ENCODE measurements at regions not wholly inside any gene's neighbourhood (a gene's known extent, or its start where the extent isn't known, plus 50 kb on each side); places are given as distances from the start of the nearest gene placed in this dataset.

DNA sequence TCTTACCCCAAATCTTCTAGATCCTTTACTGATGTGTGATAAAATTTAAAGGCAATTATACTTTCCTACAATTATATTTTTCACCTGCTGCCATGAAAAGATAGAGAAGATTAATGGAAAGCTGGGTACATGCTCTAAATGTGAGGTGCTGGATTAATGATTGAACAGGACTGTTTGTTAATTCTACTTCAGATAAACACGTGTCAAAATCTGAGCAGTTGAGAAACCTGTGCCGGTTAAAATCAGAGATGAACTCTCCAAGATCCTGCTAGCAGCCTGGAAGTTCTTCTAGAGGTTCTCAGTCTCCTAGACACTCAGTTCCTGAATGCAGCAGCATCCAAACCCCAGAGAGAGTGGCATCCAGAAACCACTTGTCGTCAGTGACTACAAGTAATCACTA lies 69.2 kb downstream of the INHBA start:
- Mint-ChIP-seq H3K4me1 (no peaks in the 10 kb centered on the region), H3K4me3 (no peak overlapping the region), H3K27me3 (no peaks in the 10 kb centered on the region), H3K36me3 (ENCODE audit: low read depth) (no peaks in the 10 kb centered on the region), H3K27ac (no peak overlapping the region), H3K9me3 (peaks cover 4% of the 10 kb centered on the region)
- ATAC-seq (replicated peaks) = no peak

- Mint-ChIP-seq H3K4me3 (no peak overlapping the region), H3K36me3 (ENCODE audit: low read depth) (no peaks in the 10 kb centered on the region), H3K9me3 (peaks cover 4% of the 10 kb centered on the region), H3K4me1 (no peaks in the 10 kb centered on the region), H3K27me3 (no peaks in the 10 kb centered on the region), H3K27ac (no peak overlapping the region)
- peak; percentile 70 for ATAC-seq (replicated peaks)
Measured at GRCh38 chr7:41630741-41631140, 72.1 kb downstream of the INHBA start.

GRCh38 chr7:41629711-41630111 lies 73.2 kb downstream of the INHBA start:
- Mint-ChIP-seq H3K27ac (no peak overlapping the region), H3K36me3 (ENCODE audit: low read depth) (no peaks in the 10 kb centered on the region), H3K27me3 (no peaks in the 10 kb centered on the region), H3K4me3 (no peak overlapping the region), H3K4me1 (no peaks in the 10 kb centered on the region), H3K9me3 (peaks cover 4% of the 10 kb centered on the region)
- no peak for ATAC-seq (replicated peaks)

GRCh38 chr7:41628901-41629300 lies 74.0 kb downstream of the INHBA start:
- H3K36me3 Mint-ChIP-seq (ENCODE audit: low read depth) = no peaks in the 10 kb centered on the region
- no peak overlapping the region for H3K4me3 Mint-ChIP-seq
- H3K27me3 Mint-ChIP-seq = no peaks in the 10 kb centered on the region
- peaks cover 4% of the 10 kb centered on the region for H3K9me3 Mint-ChIP-seq
- no peak overlapping the region for H3K27ac Mint-ChIP-seq
- H3K4me1 Mint-ChIP-seq = no peaks in the 10 kb centered on the region
- ATAC-seq (replicated peaks) = peak; percentile 80

DNA sequence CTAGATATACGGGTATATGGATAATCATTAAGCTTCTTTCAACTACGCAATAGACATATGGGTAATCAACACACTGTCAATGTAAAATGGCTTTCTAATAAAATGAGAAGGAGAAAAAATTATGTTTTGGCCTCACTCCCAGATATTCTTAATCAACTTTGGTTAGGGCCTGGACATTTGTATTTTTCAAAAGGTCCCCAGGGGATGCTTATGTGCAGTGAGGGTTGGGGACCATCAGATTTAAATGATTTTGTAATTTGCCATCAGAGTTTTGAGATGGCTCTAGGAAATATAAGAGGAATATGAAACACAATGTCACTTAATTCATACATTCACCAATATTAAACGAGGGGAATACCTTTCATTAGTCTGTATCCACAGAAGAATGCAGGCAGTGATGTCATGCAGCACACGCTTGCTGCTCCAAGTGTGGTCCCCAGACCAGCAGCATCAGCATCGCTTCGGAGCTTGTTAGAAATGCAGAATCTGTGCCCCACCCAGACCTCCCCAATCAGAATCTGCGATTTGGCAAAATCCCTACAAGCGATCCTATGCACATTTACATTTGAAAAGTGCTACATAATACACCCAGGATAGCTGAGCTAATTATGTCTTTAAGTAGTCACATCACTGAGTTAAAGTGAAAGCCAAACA lies 75.1 kb downstream of the INHBA start:
- Mint-ChIP-seq H3K4me3 (no peak overlapping the region), H3K4me1 (no peaks in the 10 kb centered on the region), H3K9me3 (peaks cover 4% of the 10 kb centered on the region), H3K36me3 (ENCODE audit: low read depth) (no peaks in the 10 kb centered on the region), H3K27ac (no peak overlapping the region), H3K27me3 (no peaks in the 10 kb centered on the region)
- ATAC-seq (replicated peaks) = no peak

DNA sequence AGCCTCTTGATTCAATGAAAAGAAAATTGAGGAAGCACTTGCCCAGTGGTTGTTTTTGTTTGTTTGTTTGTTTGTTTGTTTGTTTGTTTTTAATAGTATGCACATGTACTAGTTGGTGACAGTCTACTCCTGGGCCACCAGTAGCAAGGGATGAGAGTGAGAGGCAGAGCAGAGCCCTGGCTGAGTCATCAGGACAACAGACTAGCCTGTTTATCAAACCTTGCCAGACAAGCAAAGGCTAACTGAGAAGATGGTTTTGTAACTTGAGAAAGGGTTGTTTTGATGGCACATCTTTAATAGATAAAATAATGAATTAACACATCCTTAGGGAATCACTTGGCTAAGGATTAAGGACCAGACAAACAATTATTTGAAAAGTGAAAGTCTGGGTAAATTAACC lies 78.1 kb downstream of the INHBA start:
- no peaks in the 10 kb centered on the region for H3K27me3 Mint-ChIP-seq
- no peaks in the 10 kb centered on the region for H3K36me3 Mint-ChIP-seq (ENCODE audit: low read depth)
- H3K4me1 Mint-ChIP-seq = no peaks in the 10 kb centered on the region
- no peak for ATAC-seq (replicated peaks)
- H3K9me3 Mint-ChIP-seq = peaks cover 11% of the 10 kb centered on the region
- no peak overlapping the region for H3K27ac Mint-ChIP-seq
- no peak overlapping the region for H3K4me3 Mint-ChIP-seq

GRCh38 chr7:41621953-41622831 lies 80.7 kb downstream of the INHBA start:
- H3K27me3 Mint-ChIP-seq = no peaks in the 10 kb centered on the region
- H3K4me1 Mint-ChIP-seq = no peaks in the 10 kb centered on the region
- H3K36me3 Mint-ChIP-seq (ENCODE audit: low read depth) = no peaks in the 10 kb centered on the region
- no peak overlapping the region for H3K27ac Mint-ChIP-seq
- no peak overlapping the region for H3K4me3 Mint-ChIP-seq
- ATAC-seq (replicated peaks) = no peak
- peaks cover 11% of the 10 kb centered on the region for H3K9me3 Mint-ChIP-seq

- no peaks in the 10 kb centered on the region for H3K36me3 Mint-ChIP-seq (ENCODE audit: low read depth)
- no peak overlapping the region for H3K27ac Mint-ChIP-seq
- H3K4me1 Mint-ChIP-seq = no peaks in the 10 kb centered on the region
- no peaks in the 10 kb centered on the region for H3K27me3 Mint-ChIP-seq
- H3K9me3 Mint-ChIP-seq = peaks cover 11% of the 10 kb centered on the region
- ATAC-seq (replicated peaks) = no peak
- H3K4me3 Mint-ChIP-seq = no peak overlapping the region
Measured at GRCh38 chr7:41617987-41618386, 84.9 kb downstream of the INHBA start.

- Mint-ChIP-seq H3K36me3 (ENCODE audit: low read depth) (no peaks in the 10 kb centered on the region), H3K4me1 (no peaks in the 10 kb centered on the region), H3K9me3 (no peaks in the 10 kb centered on the region), H3K27ac (no peak overlapping the region), H3K27me3 (no peaks in the 10 kb centered on the region), H3K4me3 (no peak overlapping the region)
- ATAC-seq (replicated peaks) = no peak
Measured at GRCh38 chr7:41612798-41613197, 90.1 kb downstream of the INHBA start.

DNA sequence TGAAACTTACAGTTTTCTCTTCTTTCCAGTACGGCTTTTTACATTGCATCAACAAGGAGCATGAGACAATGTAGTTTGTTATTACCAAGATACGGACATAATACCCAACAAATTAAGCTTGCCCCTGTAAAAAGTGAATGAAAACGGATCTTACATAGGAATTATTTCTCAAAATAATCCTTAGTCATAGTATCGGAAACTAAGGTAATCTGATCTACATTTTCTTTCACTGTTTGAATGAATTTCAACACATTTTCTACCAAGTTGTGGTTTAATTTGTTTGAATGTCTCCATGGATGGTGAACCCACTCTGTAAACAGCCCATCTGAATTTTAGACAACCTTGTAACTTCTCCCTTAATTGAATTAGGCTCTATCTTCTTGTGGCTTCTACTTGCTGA lies 90.5 kb downstream of the INHBA start:
- Mint-ChIP-seq H3K36me3 (ENCODE audit: low read depth) (no peaks in the 10 kb centered on the region), H3K27me3 (no peaks in the 10 kb centered on the region), H3K4me3 (no peak overlapping the region), H3K27ac (no peak overlapping the region), H3K9me3 (no peaks in the 10 kb centered on the region), H3K4me1 (no peaks in the 10 kb centered on the region)
- no peak for ATAC-seq (replicated peaks)

DNA sequence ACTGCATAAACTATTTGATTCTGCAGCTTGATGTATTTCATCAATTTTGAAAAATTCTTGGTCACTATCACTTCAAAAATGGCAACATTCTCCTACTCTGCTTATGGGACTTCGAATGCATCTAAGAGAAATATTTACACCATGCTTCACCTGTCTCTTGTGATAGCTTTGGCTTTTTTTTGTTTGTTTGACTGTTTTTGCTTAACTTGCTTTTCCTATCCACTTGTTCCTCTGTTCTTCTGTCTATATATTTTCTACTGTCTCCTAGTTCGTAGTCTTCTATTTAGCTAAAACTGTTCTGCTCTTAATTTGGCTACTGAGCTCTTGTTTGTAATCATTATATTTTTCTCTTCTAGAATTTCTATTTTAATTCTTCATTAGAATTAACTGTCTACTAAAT lies 94.4 kb downstream of the INHBA start:
- Mint-ChIP-seq H3K36me3 (ENCODE audit: low read depth) (no peaks in the 10 kb centered on the region), H3K9me3 (no peaks in the 10 kb centered on the region), H3K4me3 (no peak overlapping the region), H3K27ac (no peak overlapping the region), H3K4me1 (no peaks in the 10 kb centered on the region), H3K27me3 (no peaks in the 10 kb centered on the region)
- no peak for ATAC-seq (replicated peaks)

- H3K36me3 Mint-ChIP-seq (ENCODE audit: low read depth) = no peaks in the 10 kb centered on the region
- H3K27me3 Mint-ChIP-seq = no peaks in the 10 kb centered on the region
Measured at GRCh38 chr7:41603985-41604384, 98.9 kb downstream of the INHBA start.

GRCh38 chr7:41599760-41600159 lies 103.1 kb downstream of the INHBA start:
- Mint-ChIP-seq H3K27ac (no peak overlapping the region), H3K9me3 (peaks cover 19% of the 10 kb centered on the region), H3K27me3 (no peaks in the 10 kb centered on the region), H3K36me3 (ENCODE audit: low read depth) (no peaks in the 10 kb centered on the region), H3K4me1 (no peaks in the 10 kb centered on the region), H3K4me3 (no peak overlapping the region)
- ATAC-seq (replicated peaks) = no peak

More at GRCh38 chr7:41603985-41604384, 98.9 kb downstream of the INHBA start:
- Mint-ChIP-seq H3K9me3 (no peaks in the 10 kb centered on the region), H3K27ac (no peak overlapping the region), H3K4me1 (no peaks in the 10 kb centered on the region), H3K4me3 (no peak overlapping the region)
- no peak for ATAC-seq (replicated peaks)

DNA sequence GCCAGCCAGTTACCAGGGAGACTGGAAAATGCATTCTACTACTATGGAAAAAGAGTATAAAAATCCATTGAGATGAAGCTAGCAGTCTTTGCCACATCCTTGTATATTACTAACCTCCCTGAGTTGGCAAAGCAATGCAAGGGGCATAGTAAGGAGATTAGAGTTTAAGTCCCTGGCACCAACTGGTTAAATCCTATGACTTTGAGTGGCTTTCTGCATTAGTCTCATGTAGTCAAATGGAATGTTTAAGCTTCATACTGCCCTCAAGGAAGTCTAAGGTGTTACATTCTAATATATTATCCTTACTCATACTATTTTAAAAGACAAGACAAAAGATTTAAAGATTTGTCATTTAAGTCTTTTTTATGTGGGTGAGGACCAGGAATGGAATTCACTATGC lies 110.1 kb downstream of the INHBA start:
- Mint-ChIP-seq H3K4me1 (no peaks in the 10 kb centered on the region), H3K4me3 (no peak overlapping the region), H3K27ac (no peak overlapping the region), H3K27me3 (no peaks in the 10 kb centered on the region), H3K36me3 (ENCODE audit: low read depth) (no peaks in the 10 kb centered on the region), H3K9me3 (peaks cover 25% of the 10 kb centered on the region)
- no peak for ATAC-seq (replicated peaks)

DNA sequence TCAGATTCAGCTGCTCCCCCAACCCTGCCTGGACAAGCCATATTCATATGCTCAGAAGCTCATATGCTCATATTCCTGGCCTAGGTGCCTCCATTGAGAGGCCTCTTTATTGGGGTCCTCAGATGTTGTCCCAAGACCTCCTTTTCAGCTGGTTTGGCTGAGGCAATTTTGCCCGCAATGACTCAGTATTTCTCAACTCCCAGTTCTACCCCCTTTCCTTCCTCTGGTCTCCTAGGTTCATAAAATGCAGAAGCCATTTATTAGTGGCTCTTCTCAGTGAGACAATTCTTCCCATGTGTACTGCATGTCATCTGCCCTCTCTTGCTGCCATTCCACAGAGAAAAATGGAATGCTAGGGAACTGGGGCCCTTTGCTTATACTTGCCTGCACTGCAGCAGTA lies 110.7 kb downstream of the INHBA start:
- no peak for ATAC-seq (replicated peaks)
- Mint-ChIP-seq H3K36me3 (ENCODE audit: low read depth) (no peaks in the 10 kb centered on the region), H3K9me3 (peaks cover 25% of the 10 kb centered on the region), H3K4me3 (no peak overlapping the region), H3K27ac (no peak overlapping the region), H3K27me3 (no peaks in the 10 kb centered on the region), H3K4me1 (no peaks in the 10 kb centered on the region)
